A673 (cell line): ENCODE measurements at regions not wholly inside any gene's neighbourhood (a gene's known extent, or its start where the extent isn't known, plus 50 kb on each side); places are given as distances from the start of the nearest gene placed in this dataset.

Experiments used
- CTCF ChIP-seq: fragments of 300-800, 200-600 bp; sonication (generic); conservative IDR thresholded peaks from 2 replicates; pipeline ENCODE4 v1.5.1; 2017; ENCODE audit warnings: low read depth, mild to moderate bottlenecking, antibody characterized with exemption, low read length, moderate library complexity, mixed read lengths
- EZH2 ChIP-seq: fragments of 200-600 bp; sonication (generic); IDR thresholded peaks from 2 replicates; pipeline ENCODE4 v1.6.1; 2017; ENCODE audit warnings: borderline replicate concordance, low read depth, mild to moderate bottlenecking, mixed read lengths, antibody characterized with exemption, low read length; ENCODE audit not compliant: poor library complexity, severe bottlenecking

DNA sequence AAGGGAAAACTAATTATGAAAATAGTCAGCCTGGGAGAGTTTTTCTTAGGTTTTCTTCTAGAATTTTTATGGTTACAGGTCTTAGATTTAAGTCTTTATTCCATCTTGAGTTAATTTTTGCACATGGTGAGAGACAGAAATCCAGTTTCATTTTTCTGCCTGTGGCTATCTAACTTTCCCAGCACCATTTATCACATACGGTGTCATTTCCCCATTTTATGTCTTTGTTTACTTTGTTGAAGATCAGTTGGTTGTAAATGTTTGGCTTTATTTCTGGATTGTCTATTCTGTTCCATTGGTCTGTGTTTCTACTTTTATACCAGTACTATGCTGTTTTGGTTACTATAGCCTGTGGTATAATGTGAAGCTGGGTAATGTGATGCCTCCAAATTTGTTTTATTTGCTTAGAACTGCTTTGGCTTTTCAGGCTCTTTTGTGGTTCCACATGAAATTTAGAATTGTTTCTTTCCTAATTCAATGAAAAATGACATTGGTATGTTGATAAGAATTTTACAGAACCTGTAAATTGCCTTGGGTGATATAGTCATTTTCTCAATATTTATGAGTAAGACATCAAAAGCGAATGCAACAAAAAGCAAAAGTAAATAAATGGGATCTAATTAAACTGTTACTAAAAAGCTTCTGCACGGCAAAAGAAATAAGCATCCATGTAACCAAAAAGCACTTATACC lies 146.1 kb upstream of the NOL4 start:
- TF ChIP-seq CTCF, result no peak
- no peak for TF ChIP-seq EZH2
